GM19328 (cell line): ENCODE measurements at regions not wholly inside any gene's neighbourhood (a gene's known extent, or its start where the extent isn't known, plus 50 kb on each side); places are given as distances from the start of the nearest gene placed in this dataset.
"Not testable (repeated sequence)": the region's sequence is repeated elsewhere in the genome, so short reads cannot be mapped to it uniquely, and the experiment has no call there.

Experiments
- ATAC-seq: cut with Tn5 transposase; IDR thresholded peaks from one replicate; pipeline ENCODE4 v1.9.1; 2021; ENCODE audit warnings: mild to moderate bottlenecking, moderate library complexity; ENCODE audit not compliant: unreplicated experiment

- no peak for ATAC-seq
Measured at GRCh38 chr3:82521657-82522056, 760.2 kb upstream of the GBE1 start.

GRCh38 chr3:82520846-82521245 is 759.4 kb upstream of the GBE1 start:
- no peak for ATAC-seq

GRCh38 chr3:82509951-82510603 is 748.6 kb upstream of the GBE1 start:
- ATAC-seq, result no peak

GRCh38 chr3:82509106-82509842 is 747.8 kb upstream of the GBE1 start:
- ATAC-seq, result no peak

- no peak for ATAC-seq
Measured at GRCh38 chr3:82506204-82506603, 744.8 kb upstream of the GBE1 start.

- ATAC-seq, result no peak
Measured at GRCh38 chr3:82505079-82505756, 743.8 kb upstream of the GBE1 start.

- ATAC-seq, result no peak
Measured at GRCh38 chr3:82498186-82498585, 736.7 kb upstream of the GBE1 start.

GRCh38 chr3:82496890-82497560 is 735.6 kb upstream of the GBE1 start:
- no peak for ATAC-seq

GRCh38 chr3:82495655-82496054 is 734.2 kb upstream of the GBE1 start:
- ATAC-seq, result no peak

- ATAC-seq, result no peak
Measured at GRCh38 chr3:82494977-82495489, 733.6 kb upstream of the GBE1 start.

- no peak for ATAC-seq
Measured at GRCh38 chr3:82493858-82494257, 732.4 kb upstream of the GBE1 start.

- no peak for ATAC-seq
Measured at GRCh38 chr3:82475306-82475705, 713.9 kb upstream of the GBE1 start.

GRCh38 chr3:82474711-82475110 is 713.3 kb upstream of the GBE1 start:
- ATAC-seq, result no peak

- no peak for ATAC-seq
Measured at GRCh38 chr3:82473864-82474541, 712.6 kb upstream of the GBE1 start.

- no peak for ATAC-seq
Measured at GRCh38 chr3:82467051-82467450, 705.6 kb upstream of the GBE1 start.

GRCh38 chr3:82462977-82463376 is 701.5 kb upstream of the GBE1 start:
- no peak for ATAC-seq

- ATAC-seq, result no peak
Measured at GRCh38 chr3:82461049-82461889, 699.8 kb upstream of the GBE1 start.

- ATAC-seq, result no peak
Measured at GRCh38 chr3:82448320-82448719, 686.9 kb upstream of the GBE1 start.

- not testable (repeated sequence) for ATAC-seq
Measured at GRCh38 chr3:82428821-82429220, 667.4 kb upstream of the GBE1 start.

- no peak for ATAC-seq
Measured at GRCh38 chr3:82424031-82424339, 662.5 kb upstream of the GBE1 start.
